Upper lobe of right lung (tissue), 1 donor: ENCODE measurements at regions not wholly inside any gene's neighbourhood (a gene's known extent, or its start where the extent isn't known, plus 50 kb on each side); places are given as distances from the start of the nearest gene placed in this dataset.

Source experiments
- ATAC-seq: fragments of 200-7000 bp; cut with Tn5 transposase; one replicate; pipeline ENCODE4 v1.9.1; 2020; ENCODE audit warnings: mild to moderate bottlenecking, moderate library complexity
- DNase-seq: peaks from one replicate; pipeline ENCODE4 v3.0.0-alpha.2; 2020
- H3K27ac ChIP-seq: fragments of 200-600 bp; one replicate; pipeline ENCODE4 v1.8.0; 2022
- H3K27me3 ChIP-seq: fragments of 200-600 bp; one replicate; pipeline ENCODE4 v1.8.0; 2022; ENCODE audit warnings: mild to moderate bottlenecking
- H3K36me3 ChIP-seq: fragments of 200-600 bp; one replicate; pipeline ENCODE4 v1.8.0; 2022
- H3K4me1 ChIP-seq: fragments of 200-600 bp; one replicate; pipeline ENCODE4 v1.8.0; 2022
- H3K4me3 ChIP-seq: fragments of 200-600 bp; one replicate; pipeline ENCODE4 v1.8.0; 2022; ENCODE audit warnings: mild to moderate bottlenecking
- H3K9me3 ChIP-seq: fragments of 200-600 bp; one replicate; pipeline ENCODE4 v1.8.0; 2022
- CTCF ChIP-seq: fragments of 200-600 bp; IDR thresholded peaks from one replicate; pipeline ENCODE4 v1.8.0; 2022; ENCODE audit warnings: antibody characterized with exemption
- intact Hi-C: fragments of 100-400 bp; cut with DNase I; formaldehyde crosslinking; loops from one replicate; pipeline ENCODE4 v1.11.0; 2022
- donor health status: DM: no; HTN: yes; CAD: no; lungs with severe emphysema.

GRCh38 chr9:107632661-107633060, 143.1 kb upstream of the KLF4 start:
- no peak for ATAC-seq
- H3K4me3 ChIP-seq: no peak overlapping the region
- intact Hi-C loops: no loop called here
- TF ChIP-seq CTCF: no peak
- peaks cover 10% of the 10 kb centered on the region for H3K4me1 ChIP-seq
- H3K36me3 ChIP-seq: no peaks in the 10 kb centered on the region
- no peaks in the 10 kb centered on the region for H3K9me3 ChIP-seq
- DNase-seq: no peak
- no peak overlapping the region for H3K27ac ChIP-seq
- H3K27me3 ChIP-seq: no peaks in the 10 kb centered on the region

- ATAC-seq: no peak
- DNase-seq: no peak
- H3K27ac ChIP-seq: no peak overlapping the region
- no peak for TF ChIP-seq CTCF
- H3K27me3 ChIP-seq: no peaks in the 10 kb centered on the region
- intact Hi-C loops: no loop called here
- H3K36me3 ChIP-seq: no peaks in the 10 kb centered on the region
- no peak overlapping the region for H3K4me3 ChIP-seq
- H3K4me1 ChIP-seq: peaks cover 6% of the 10 kb centered on the region
- H3K9me3 ChIP-seq: no peaks in the 10 kb centered on the region
Observed at GRCh38 chr9:107632216-107632615, 142.6 kb upstream of the KLF4 start.

- no peak overlapping the region for H3K4me3 ChIP-seq
- peaks cover 2% of the 10 kb centered on the region for H3K4me1 ChIP-seq
- no peaks in the 10 kb centered on the region for H3K27me3 ChIP-seq
- H3K36me3 ChIP-seq: no peaks in the 10 kb centered on the region
- H3K27ac ChIP-seq: no peak overlapping the region
- no peak for TF ChIP-seq CTCF
- ATAC-seq: no peak
- no peak for DNase-seq
- intact Hi-C loops: no loop called here
- no peaks in the 10 kb centered on the region for H3K9me3 ChIP-seq
Observed at GRCh38 chr9:107631788-107632187, 142.2 kb upstream of the KLF4 start.

GRCh38 chr9:107630156-107630555, 140.6 kb upstream of the KLF4 start:
- Histone ChIP-seq H3K27ac (no peak overlapping the region), H3K4me3 (no peak overlapping the region), H3K27me3 (no peaks in the 10 kb centered on the region), H3K36me3 (no peaks in the 10 kb centered on the region), H3K9me3 (no peaks in the 10 kb centered on the region), H3K4me1 (no peaks in the 10 kb centered on the region)
- TF ChIP-seq CTCF: no peak
- ATAC-seq (peak; percentile 32), DNase-seq (no peak)
- intact Hi-C loops: no loop called here

- no peaks in the 10 kb centered on the region for H3K9me3 ChIP-seq
- DNase-seq (no peak), ATAC-seq (no peak)
- no peaks in the 10 kb centered on the region for H3K27me3 ChIP-seq
- H3K27ac ChIP-seq: no peak overlapping the region
- no peaks in the 10 kb centered on the region for H3K4me1 ChIP-seq
- no peak for TF ChIP-seq CTCF
- H3K4me3 ChIP-seq: no peak overlapping the region
- H3K36me3 ChIP-seq: no peaks in the 10 kb centered on the region
- intact Hi-C loops: no loop called here
Observed at GRCh38 chr9:107628444-107628843, 138.9 kb upstream of the KLF4 start.

GRCh38 chr9:107627781-107628180, 138.2 kb upstream of the KLF4 start:
- ATAC-seq (no peak), DNase-seq (no peak)
- TF ChIP-seq CTCF: no peak
- no peak overlapping the region for H3K27ac ChIP-seq
- no peaks in the 10 kb centered on the region for H3K9me3 ChIP-seq
- H3K4me1 ChIP-seq: no peaks in the 10 kb centered on the region
- H3K36me3 ChIP-seq: no peaks in the 10 kb centered on the region
- no peaks in the 10 kb centered on the region for H3K27me3 ChIP-seq
- intact Hi-C loops: no loop called here
- no peak overlapping the region for H3K4me3 ChIP-seq
